ENCODE measurements at regions not wholly inside any gene's neighbourhood (a gene's known extent, or its start where the extent isn't known, plus 50 kb on each side); places are given as distances from the start of the nearest gene placed in this dataset.

GRCh38 chr2:149733936-149734685 is 146.5 kb upstream of the MMADHC start:
- peak in 6 of 11 donors; percentile 38 to 65 (median 54) for DNase-seq (ENCODE audit: extremely low read depth in 1 of 11, low read depth in 9 of 11, low spot score in 4 of 11)

DNA sequence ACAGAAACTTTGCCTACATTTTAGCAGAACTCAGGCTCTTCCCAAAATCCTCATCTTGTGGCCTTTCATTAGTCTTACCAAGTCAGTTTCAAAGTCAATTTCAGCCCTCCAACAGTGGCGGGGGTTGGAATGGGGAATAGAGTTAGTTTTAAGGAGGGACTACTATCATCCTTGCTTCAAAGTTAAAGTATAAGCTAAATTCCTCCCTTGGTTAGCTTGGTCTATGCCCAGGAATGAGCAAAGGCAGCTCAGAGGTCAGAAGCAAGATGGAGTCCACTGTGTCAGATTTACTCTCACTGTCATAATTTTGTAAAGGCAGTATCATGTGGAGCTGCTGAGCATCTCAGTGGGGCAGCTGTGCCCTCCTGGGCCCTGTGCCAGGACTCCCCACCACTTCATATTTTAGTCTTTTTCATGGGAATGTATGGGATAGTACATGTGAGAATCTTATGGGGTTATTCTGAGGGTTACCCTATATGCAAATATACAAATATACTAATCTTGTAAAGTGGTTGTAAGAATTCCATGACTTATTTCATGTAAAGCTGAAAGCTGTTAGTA is 145.2 kb upstream of the MMADHC start:
- no peak for DNase-seq (ENCODE audit: extremely low read depth in 1 of 11, low read depth in 9 of 11, low spot score in 4 of 11)

DNA sequence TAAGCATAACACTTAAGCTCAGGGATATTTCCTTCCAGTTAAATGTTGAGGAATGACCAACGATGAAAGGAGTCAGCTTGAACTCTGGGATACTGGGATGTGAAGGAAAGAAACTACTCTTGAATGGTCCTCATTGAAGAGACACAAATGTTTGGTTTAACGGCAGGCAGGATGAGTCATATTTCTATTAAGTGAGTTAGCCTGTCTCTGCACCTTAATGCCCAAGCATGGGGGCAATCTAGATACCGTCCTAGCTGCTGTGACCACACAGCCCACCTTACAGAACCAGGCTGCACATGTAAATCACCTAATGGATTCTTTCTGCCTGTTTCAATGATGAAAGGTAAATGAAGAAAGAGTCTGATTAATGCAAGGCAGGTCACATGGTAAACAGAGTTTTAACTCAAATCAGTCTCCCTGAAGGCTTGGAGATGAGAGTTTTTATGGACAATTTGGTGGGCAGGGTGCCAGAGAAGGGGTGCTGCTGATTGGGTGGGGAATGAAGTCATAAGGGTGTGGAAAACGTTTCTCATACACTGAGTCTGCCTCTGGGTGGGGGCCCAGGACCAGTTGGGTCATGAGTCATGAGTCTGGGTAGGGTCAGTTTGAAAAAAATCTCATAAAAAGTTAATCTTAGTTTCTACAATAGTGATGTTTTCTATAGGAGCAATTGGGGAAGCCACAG is 144.6 kb upstream of the MMADHC start:
- DNase-seq (ENCODE audit: extremely low read depth in 1 of 11, low read depth in 9 of 11, low spot score in 4 of 11), result no peak

- DNase-seq (ENCODE audit: extremely low read depth in 1 of 11, low read depth in 9 of 11, low spot score in 4 of 11), result no peak
Observed at GRCh38 chr2:149731079-149731478, 143.5 kb upstream of the MMADHC start.

DNA sequence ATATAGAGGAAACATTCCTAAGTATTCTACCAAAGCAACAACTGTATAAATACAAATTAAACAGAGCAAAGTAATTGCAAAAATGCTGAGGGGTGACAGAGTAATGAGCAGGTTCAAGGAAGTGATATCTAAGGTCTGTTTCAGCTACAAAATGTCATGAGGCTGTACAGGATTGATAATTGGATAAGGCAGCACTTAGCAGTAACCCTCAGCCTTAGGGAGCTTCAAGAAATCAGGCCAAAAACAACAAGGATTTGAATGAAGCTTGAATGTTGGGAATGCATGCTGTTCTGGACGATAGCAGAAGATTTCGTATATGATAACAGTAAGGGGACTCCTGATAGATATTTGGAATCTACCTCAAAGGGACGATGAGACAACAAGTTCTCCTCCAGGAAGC is 142.0 kb upstream of the MMADHC start:
- DNase-seq (ENCODE audit: extremely low read depth in 1 of 11, low read depth in 9 of 11, low spot score in 4 of 11), result no peak

DNA sequence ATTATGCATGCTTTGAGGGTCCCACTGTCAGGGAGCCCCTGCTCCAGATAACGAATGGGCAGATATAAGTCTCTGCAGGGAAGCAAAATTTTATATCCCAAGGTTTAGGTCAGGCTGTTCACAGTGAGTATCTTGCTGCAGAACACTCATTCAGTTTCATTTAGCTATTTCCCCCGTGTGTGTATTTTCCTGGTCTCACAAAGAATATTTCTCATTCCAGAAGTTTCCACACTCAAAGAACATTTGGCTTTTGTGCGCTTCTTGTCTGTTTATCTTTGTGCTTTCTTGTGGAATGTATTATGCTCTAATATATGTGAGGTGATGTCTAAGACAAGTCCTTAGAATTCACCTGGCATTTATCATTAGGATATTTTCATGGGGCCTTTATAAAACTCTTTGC is 140.4 kb upstream of the MMADHC start:
- no peak for DNase-seq (ENCODE audit: extremely low read depth in 1 of 11, low read depth in 9 of 11, low spot score in 4 of 11)

- no peak for DNase-seq (ENCODE audit: extremely low read depth in 1 of 11, low read depth in 9 of 11, low spot score in 4 of 11)
Observed at GRCh38 chr2:149725234-149725633, 137.7 kb upstream of the MMADHC start.

DNA sequence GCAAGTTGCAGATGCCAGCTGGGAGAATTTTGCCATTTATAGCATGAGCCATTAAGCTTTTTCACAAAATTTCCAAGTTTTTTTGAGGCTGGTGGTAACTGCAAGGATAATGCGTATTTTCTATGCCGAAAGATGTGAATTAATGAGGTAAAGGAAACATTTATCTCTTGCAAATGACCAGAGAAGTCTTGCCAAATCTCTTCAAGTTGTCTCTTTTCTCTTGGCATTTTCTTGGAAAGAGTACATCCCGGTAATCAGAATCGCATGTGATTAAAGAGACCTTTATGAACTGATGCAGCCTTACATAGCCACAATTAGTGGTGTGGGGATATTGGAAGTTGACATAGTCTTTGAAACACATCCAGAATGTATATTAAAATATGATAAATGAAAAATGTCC is 136.5 kb upstream of the MMADHC start:
- DNase-seq (ENCODE audit: extremely low read depth in 1 of 11, low read depth in 9 of 11, low spot score in 4 of 11), result no peak

- no peak for DNase-seq (ENCODE audit: extremely low read depth in 1 of 11, low read depth in 9 of 11, low spot score in 4 of 11)
Observed at GRCh38 chr2:149720615-149721014, 133.0 kb upstream of the MMADHC start.

DNA sequence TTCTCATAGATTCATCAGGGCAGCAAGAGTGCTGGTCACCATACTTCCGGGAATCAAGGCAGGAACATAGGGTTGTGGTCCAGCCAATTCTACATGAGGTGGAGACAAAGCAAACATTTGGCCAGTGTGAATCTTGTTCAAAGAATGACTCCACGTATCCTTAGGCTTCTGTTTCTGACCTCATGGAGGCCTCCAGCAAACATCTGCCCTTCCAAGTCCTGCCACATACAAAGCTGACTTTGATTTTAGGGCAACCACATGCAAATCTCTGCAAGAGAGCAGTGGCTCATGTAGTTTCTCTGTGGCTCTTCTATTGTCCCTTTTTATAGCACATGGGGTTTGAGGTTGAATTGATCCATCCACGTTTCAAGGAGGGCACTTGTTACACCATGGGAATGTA is 132.1 kb upstream of the MMADHC start:
- DNase-seq (ENCODE audit: extremely low read depth in 1 of 11, low read depth in 9 of 11, low spot score in 4 of 11), result no peak

DNA sequence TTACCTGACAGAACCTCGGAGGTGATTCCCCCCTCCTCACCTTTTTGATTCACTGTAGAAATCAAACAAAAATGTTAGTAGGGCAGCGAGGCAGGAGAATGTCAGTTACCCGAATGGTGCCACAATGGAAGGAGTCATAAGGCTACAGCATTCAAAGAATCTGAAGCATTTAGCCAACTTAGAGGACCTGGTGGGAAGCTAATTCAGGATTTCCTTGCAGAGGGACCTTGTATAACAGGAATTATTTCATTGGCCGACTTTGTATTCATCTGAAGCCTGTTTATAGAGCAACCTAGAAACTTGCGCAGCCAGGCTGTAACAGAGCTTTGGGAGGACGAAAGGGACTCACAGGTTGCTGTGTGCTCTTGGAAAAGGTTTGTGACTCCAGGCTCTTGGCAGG is 129.1 kb upstream of the MMADHC start:
- no peak for DNase-seq (ENCODE audit: extremely low read depth in 1 of 11, low read depth in 9 of 11, low spot score in 4 of 11)

DNA sequence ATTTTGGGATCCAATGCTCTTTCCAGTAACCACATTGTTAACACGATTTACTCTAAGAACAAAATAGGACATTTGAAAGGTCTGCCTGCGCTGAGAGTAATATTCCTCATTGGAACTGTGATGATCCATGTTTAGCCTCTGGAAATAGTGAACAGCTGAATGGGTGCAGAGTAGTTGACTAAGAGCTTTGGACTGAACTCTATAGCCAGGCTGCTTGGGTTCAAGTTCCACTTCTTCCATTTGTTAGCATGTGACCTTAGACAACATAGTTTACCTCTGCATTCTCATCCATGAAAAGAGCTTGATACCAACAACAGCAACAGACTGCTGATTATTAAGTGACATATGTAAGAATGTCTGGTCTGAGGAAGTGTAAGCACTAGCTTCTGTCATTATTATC is 128.3 kb upstream of the MMADHC start:
- no peak for DNase-seq (ENCODE audit: extremely low read depth in 1 of 11, low read depth in 9 of 11, low spot score in 4 of 11)

DNA sequence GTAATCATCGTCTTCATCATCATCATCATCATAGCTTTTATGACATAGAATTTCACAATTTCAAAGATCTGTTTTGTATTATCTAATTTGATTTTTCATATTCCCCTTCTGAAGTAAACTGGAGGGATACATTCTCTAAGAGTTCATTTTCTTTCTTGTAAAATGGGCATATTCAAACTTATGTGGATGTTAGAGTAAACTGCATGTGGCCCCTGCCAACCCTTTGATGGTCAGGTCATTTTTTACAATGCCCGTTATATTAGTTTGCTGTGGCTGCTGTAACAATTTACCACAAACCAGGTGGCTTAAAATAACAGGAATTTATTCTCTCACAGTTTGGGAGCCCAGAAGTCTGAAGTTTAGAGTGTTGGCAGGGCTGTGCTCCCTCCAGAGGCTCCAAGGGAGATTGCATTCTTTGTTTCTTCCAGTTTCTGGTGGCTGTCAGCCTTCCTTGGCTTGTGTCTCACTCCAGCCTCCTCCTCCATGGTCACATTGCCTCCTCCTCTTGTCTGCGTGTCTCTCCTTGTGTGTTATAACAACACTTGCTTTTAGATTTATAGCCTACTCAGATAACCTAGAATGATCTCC is 127.5 kb upstream of the MMADHC start:
- DNase-seq (ENCODE audit: extremely low read depth in 1 of 11, low read depth in 9 of 11, low spot score in 4 of 11), result no peak

DNA sequence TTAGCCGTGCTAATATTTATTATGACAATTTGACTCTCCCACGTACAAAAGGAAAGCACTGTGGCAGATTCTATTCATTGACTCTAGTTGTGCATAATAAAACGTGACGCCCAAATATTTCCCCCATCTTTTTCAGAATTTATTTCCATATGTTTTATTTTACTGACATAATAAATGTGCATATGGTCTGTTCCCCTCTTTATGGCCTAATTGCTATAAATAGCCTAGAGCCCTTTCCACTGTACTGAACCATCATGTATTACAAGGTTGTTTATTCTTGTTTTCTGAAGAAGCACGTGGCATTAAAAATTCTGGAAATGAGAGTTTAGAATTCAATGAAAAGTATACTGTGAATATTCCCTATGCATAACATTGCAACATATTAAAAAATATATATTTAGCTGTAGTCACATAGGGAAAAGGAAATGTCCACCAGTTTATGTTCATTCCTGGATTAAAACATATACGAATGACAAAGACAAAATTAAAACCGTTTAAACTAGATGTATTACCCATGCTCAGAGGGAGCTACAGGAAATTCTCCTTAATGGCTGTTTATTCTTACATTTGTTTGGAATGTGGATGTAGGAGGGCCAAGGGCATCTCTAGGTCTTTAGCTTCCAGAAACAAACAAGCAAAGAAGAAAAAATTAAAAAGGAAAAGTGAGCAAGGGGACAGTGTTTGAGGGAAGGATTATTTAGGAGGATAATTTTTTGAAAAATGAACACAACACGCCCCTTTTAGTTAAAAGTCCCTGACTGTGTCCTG is 122.1 kb upstream of the MMADHC start:
- DNase-seq (ENCODE audit: extremely low read depth in 1 of 11, low read depth in 9 of 11, low spot score in 4 of 11), result peak in 2 of 11 donors; percentile 6 to 20

DNA sequence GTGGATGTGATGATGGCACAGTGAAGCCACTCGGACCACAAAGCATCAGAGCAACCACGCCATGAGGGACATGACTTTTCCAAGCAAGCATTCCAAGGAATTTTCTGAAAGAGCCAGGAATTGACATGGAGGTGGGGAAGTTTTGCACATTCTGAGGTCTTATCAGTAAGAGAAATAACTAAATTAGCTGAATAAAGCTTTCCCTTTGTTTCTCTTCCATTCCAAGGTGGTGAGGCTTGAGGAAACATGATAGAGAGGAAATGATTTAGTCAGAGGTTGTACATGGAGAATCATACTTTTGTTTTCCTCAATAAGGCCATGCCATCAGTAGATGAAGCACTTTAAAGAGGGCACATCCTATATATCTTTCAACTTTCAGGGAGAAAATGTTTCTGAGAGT is 115.7 kb upstream of the MMADHC start:
- no peak for DNase-seq (ENCODE audit: extremely low read depth in 1 of 11, low read depth in 9 of 11, low spot score in 4 of 11)

DNA sequence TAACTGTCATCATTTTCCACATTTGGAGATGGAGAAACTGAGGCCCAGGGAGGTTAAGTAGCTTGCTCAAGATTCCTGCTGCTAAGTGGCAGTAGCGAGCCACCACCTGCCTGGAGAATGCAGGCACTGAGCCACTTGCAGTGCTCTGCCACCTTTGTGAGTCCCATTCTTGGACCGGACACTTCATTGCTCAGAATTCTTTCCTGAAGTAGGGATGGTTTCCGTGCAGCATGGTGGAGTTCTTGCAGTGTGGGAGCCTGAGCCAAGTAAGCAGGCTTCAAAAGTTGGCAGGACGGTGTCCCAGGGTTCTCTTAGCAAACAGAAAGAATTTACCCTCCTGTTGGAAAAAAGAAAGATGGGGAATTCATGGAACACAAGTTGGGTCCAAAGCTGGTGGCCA is 115.0 kb upstream of the MMADHC start:
- DNase-seq (ENCODE audit: extremely low read depth in 1 of 11, low read depth in 9 of 11, low spot score in 4 of 11), result no peak

DNA sequence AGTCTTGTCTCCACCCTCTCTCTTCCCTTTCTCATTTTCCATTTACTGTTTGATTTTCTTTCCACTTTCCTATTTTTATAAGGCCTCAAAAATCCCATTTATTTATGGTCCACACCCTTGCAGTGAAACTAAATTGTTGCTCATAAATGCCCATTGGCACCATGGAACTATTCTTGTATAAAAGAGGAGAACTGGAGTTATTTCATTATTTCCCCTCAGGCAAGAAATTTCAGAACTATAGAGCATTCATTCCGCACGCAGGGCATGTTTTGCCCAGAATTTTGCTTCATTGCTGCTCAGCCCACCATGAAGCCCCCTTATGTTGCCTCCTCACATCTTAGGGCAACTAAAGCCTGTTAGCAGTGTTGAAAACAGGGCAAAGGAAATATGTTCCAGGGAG is 113.7 kb upstream of the MMADHC start:
- DNase-seq (ENCODE audit: extremely low read depth in 1 of 11, low read depth in 9 of 11, low spot score in 4 of 11), result no peak

GRCh38 chr2:149692961-149693396 is 105.4 kb upstream of the MMADHC start:
- DNase-seq (ENCODE audit: extremely low read depth in 1 of 11, low read depth in 9 of 11, low spot score in 4 of 11), result no peak

DNA sequence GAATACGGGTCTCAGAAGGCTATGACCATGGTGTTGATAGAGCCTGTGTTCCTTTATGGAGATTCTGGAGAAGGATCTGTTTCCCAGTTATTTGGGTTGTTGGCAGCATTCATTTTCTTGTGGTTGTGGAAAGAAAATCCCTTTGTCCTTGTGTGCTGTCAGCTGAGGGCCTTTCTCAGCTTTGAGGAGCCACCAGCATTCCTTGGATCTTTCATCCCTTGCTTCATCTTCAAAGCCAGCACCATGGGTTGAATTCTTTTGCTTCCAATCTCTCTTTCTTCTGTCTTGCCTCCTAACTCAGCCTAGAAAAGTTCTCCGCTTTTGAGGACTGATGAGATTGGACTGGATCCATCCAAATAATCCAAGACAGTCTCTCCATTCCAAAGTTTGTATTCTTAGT is 103.2 kb upstream of the MMADHC start:
- DNase-seq (ENCODE audit: extremely low read depth in 1 of 11, low read depth in 9 of 11, low spot score in 4 of 11), result no peak

DNA sequence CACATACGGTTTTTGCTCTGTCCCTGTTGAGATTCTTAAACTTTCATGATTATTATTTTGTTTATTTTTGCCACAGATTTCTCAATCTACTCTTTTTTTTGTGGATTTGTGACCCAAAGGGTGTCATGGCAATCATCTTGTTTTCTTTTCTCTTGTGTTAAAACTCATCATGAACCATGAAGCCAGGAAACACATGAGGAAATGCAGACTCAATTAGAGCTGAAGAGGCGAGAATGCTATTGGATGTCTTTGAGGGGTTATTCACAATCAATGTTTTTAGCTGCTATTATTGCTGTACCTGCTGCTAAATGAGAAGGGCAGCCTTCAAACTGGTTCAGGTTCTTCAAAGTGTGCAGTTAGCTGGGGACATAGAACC is 99.5 kb upstream of the MMADHC start:
- no peak for DNase-seq (ENCODE audit: extremely low read depth in 1 of 11, low read depth in 9 of 11, low spot score in 4 of 11)

All from renal cortex interstitium (tissue), 11 donors.